AG10803 (cell line): ENCODE measurements at regions not wholly inside any gene's neighbourhood (a gene's known extent, or its start where the extent isn't known, plus 50 kb on each side); places are given as distances from the start of the nearest gene placed in this dataset.
A peak's percentile ranks its signal among the peaks of the same experiment; 100 is the strongest.

ENCODE experiments used
- DNase-seq: peaks from one replicate; pipeline ENCODE4 v3.0.0; 2010; ENCODE audit warnings: low read depth
- H3K4me3 ChIP-seq: 2 replicates; pipeline ENCODE4 v1.5.1; 2011; ENCODE audit warnings: mild to moderate bottlenecking, low read length, control low read depth
- CTCF ChIP-seq: conservative IDR thresholded peaks from 2 replicates; pipeline ENCODE4 v1.5.1; 2011; ENCODE audit warnings: mild to moderate bottlenecking, low read length, control low read depth, inconsistent platforms

- no peak overlapping the region for H3K4me3 ChIP-seq
- no peak for DNase-seq
- no peak for TF ChIP-seq CTCF
Measured at GRCh38 chr15:61389334-61390028, 160.4 kb upstream of the RORA start.

- no peak for DNase-seq
- TF ChIP-seq CTCF = no peak
- no peak overlapping the region for H3K4me3 ChIP-seq
Measured at GRCh38 chr15:61387675-61388074, 158.6 kb upstream of the RORA start.

- no peak for TF ChIP-seq CTCF
- H3K4me3 ChIP-seq = no peak overlapping the region
- peak; percentile 95 for DNase-seq
Measured at GRCh38 chr15:61383421-61383820, 154.3 kb upstream of the RORA start.

- no peak for TF ChIP-seq CTCF
- no peak overlapping the region for H3K4me3 ChIP-seq
- peak; percentile 58 for DNase-seq
Measured at GRCh38 chr15:61382927-61383326, 153.8 kb upstream of the RORA start.

GRCh38 chr15:61381501-61381900, 152.4 kb upstream of the RORA start:
- DNase-seq = no peak
- no peak overlapping the region for H3K4me3 ChIP-seq
- TF ChIP-seq CTCF = no peak

GRCh38 chr15:61380270-61380669, 151.2 kb upstream of the RORA start:
- TF ChIP-seq CTCF = no peak
- DNase-seq = no peak
- no peak overlapping the region for H3K4me3 ChIP-seq

- no peak for DNase-seq
- no peak overlapping the region for H3K4me3 ChIP-seq
- TF ChIP-seq CTCF = no peak
Measured at GRCh38 chr15:61379005-61379404, 149.9 kb upstream of the RORA start.
